Liver (tissue), 8 donors: ENCODE measurements at regions not wholly inside any gene's neighbourhood (a gene's known extent, or its start where the extent isn't known, plus 50 kb on each side); places are given as distances from the start of the nearest gene placed in this dataset.
A peak's percentile ranks its signal among the peaks of the same experiment; 100 is the strongest.

Source experiments
- DNase-seq: peaks from one replicate; pipeline ENCODE4 v3.0.0-alpha.2; 2017; ENCODE audit warnings: low spot score
- H3K27ac ChIP-seq, 2 donors: one replicate each; pipeline ENCODE4 v1.7.0; 2013; ENCODE audit warnings: inconsistent platforms in 2 of 2, low read length in 2 of 2, control low read depth in 1 of 2, low read depth in 1 of 2, mild to moderate bottlenecking in 1 of 2
- H3K27me3 ChIP-seq, 4 donors: one replicate each; pipeline versions ENCODE4 v1.6.1 to v1.7.0; 2013; ENCODE audit warnings: low read length in 3 of 4, inconsistent platforms in 1 of 4, mild to moderate bottlenecking in 1 of 4, moderate library complexity in 1 of 4; ENCODE audit not compliant: control insufficient read depth in 4 of 4, insufficient read depth in 4 of 4
- H3K36me3 ChIP-seq, 4 donors: one replicate each; pipeline versions ENCODE4 v1.6.1 to v1.7.0; 2013; ENCODE audit warnings: low read length in 3 of 4, mild to moderate bottlenecking in 3 of 4, low read depth in 1 of 4, moderate library complexity in 1 of 4; ENCODE audit not compliant: control insufficient read depth in 4 of 4, insufficient read depth in 3 of 4
- H3K4me1 ChIP-seq, 4 donors: one replicate each; pipeline versions ENCODE4 v1.6.1 to v1.7.0; 2013; ENCODE audit warnings: low read length in 3 of 4, mild to moderate bottlenecking in 3 of 4, moderate library complexity in 1 of 4; ENCODE audit not compliant: control insufficient read depth in 4 of 4, insufficient read depth in 4 of 4
- H3K4me3 ChIP-seq, 3 donors: one replicate each; pipeline versions ENCODE4 v1.6.1 to v1.7.0; 2013; ENCODE audit warnings: low read length in 3 of 3, control low read depth in 1 of 3, low read depth in 1 of 3, mild to moderate bottlenecking in 1 of 3
- H3K9ac ChIP-seq, 2 donors: one replicate each; pipeline ENCODE4 v1.7.0; 2013; ENCODE audit warnings: low read length in 2 of 2, mild to moderate bottlenecking in 2 of 2, moderate library complexity in 2 of 2, control low read depth in 1 of 2, low read depth in 1 of 2
- H3K9me3 ChIP-seq, 4 donors: one replicate each; pipeline versions ENCODE4 v1.6.1 to v1.7.0; 2013; ENCODE audit warnings: low read length in 3 of 4; ENCODE audit not compliant: control insufficient read depth in 4 of 4
- ATF3 ChIP-seq: IDR thresholded peaks from 2 replicates; pipeline ENCODE4 v1.6.1; 2016; ENCODE audit warnings: antibody characterized with exemption
- CTCF ChIP-seq: fragments of 150-350 bp; IDR thresholded peaks from 2 replicates; pipeline ENCODE4 v1.5.1; 2017; ENCODE audit warnings: improper control_type of control experiment, low read depth, low read length; ENCODE audit not compliant: missing input control
- EGR1 ChIP-seq, 2 donors: IDR thresholded peaks; 2 replicates each; pipeline ENCODE4 v1.6.1; 2016 to 2018; ENCODE audit warnings: antibody characterized with exemption in 2 of 2, low read depth in 2 of 2
- FOXA1 ChIP-seq: IDR thresholded peaks from 2 replicates; pipeline ENCODE4 v1.6.1; 2016; ENCODE audit warnings: antibody characterized with exemption
- FOXA2 ChIP-seq: IDR thresholded peaks from 2 replicates; pipeline ENCODE4 v1.6.1; 2016; ENCODE audit warnings: antibody characterized with exemption
- GABPA ChIP-seq, 2 donors: IDR thresholded peaks in 1 of 2; conservative IDR thresholded peaks in 1 of 2; 2 replicates each; pipeline ENCODE4 v1.6.1; 2016; ENCODE audit warnings: antibody characterized with exemption in 2 of 2, mild to moderate bottlenecking in 1 of 2, moderate library complexity in 1 of 2
- HNF4A ChIP-seq, 2 donors: conservative IDR thresholded peaks; 2 replicates each; pipeline ENCODE4 v1.6.1; 2016; ENCODE audit warnings: antibody characterized with exemption in 2 of 2, mild to moderate bottlenecking in 2 of 2
- HNF4G ChIP-seq: IDR thresholded peaks from 2 replicates; pipeline ENCODE4 v1.6.1; 2016; ENCODE audit warnings: antibody characterized with exemption
- JUND ChIP-seq, 2 donors: IDR thresholded peaks; 2 replicates each; pipeline ENCODE4 v1.6.1; 2016; ENCODE audit warnings: antibody characterized with exemption in 2 of 2
- NR2F2 ChIP-seq: IDR thresholded peaks from 2 replicates; pipeline ENCODE4 v1.6.1; 2016; ENCODE audit warnings: antibody characterized with exemption
- RAD21 ChIP-seq, 2 donors: IDR thresholded peaks; 2 replicates each; pipeline ENCODE4 v1.6.1; 2016; ENCODE audit warnings: antibody characterized with exemption in 2 of 2, mild to moderate bottlenecking in 2 of 2
- RXRA ChIP-seq, 2 donors: IDR thresholded peaks; 2 replicates each; pipeline ENCODE4 v1.6.1; 2017 to 2018; ENCODE audit warnings: antibody characterized with exemption in 2 of 2, mild to moderate bottlenecking in 1 of 2
- SP1 ChIP-seq: IDR thresholded peaks from 2 replicates; pipeline ENCODE4 v1.6.1; 2018; ENCODE audit warnings: antibody characterized with exemption, mild to moderate bottlenecking
- TAF1 ChIP-seq: conservative IDR thresholded peaks from 2 replicates; pipeline ENCODE4 v1.6.1; 2016; ENCODE audit warnings: antibody characterized with exemption, mild to moderate bottlenecking
- YY1 ChIP-seq: IDR thresholded peaks from 2 replicates; pipeline ENCODE4 v1.6.1; 2016; ENCODE audit warnings: antibody characterized with exemption, mild to moderate bottlenecking
- WGBS: extraction: QIAGEN DNeasy Blood & Tissue Kit; methylation state at CpG from one replicate; pipeline ENCODE4 v1.1.7; 2013; 5-methylcytosine and 5-hydroxymethylcytosine counted together
- TF ChIP-seq, protein P1 (sequence below): IDR thresholded peaks from 2 replicates; pipeline ENCODE4 v1.6.1; 2016; ENCODE audit warnings: antibody characterized with exemption, mild to moderate bottlenecking
- TF ChIP-seq, protein P2 (sequence below): IDR thresholded peaks from 2 replicates; pipeline ENCODE4 v1.6.1; 2016; ENCODE audit warnings: antibody characterized with exemption
- TF ChIP-seq, protein P3 (sequence below): IDR thresholded peaks from 2 replicates; pipeline ENCODE4 v1.6.1; 2016; ENCODE audit warnings: antibody characterized with exemption
- donor health status: healthy.
- donor health status: healthy.
- donor health status: healthy.
- donor health status: healthy.
- donor health status: healthy.

DNA sequence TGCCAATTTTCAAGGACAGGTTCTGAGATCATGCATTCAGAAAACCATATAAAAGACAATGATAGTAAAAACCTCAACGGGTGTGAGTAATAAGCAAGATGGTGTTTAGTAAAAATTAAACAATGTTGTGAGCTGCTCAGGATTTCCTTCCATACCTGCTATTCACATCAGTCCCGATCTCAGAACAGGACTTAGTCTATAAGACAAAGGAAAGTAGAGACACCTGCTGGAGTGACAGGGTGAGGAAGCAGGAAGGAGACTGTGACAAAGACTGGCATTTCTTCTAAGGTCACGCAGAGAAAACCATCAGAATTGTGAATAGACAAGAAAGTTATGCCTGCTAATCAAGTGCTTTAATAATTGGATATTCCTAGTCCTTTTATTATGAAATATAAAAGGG lies 648.0 kb downstream of the DACH1 start:
- 52% methylated on average over 3 of the region's 3 CpGs for WGBS
- Histone ChIP-seq H3K4me3 (no peak overlapping the region), H3K4me1 (no peaks in the 10 kb centered on the region), H3K36me3 (no peaks in the 10 kb centered on the region), H3K9me3 (no peaks in the 10 kb centered on the region), H3K9ac (no peak overlapping the region), H3K27me3 (peaks cover 0 to 9% (median 0%) of the 10 kb centered on the region in 4 donors), H3K27ac (no peak overlapping the region)
- no peak for DNase-seq
- TF ChIP-seq NR2F2 (no peak), RAD21 (IDR thresholded peaks at IDR 0.05) (peak; percentile 39 to 43), EGR1 (IDR thresholded peaks at IDR 0.05; ENCODE audit: low read depth in 2 of 2) (no peak)

DNA sequence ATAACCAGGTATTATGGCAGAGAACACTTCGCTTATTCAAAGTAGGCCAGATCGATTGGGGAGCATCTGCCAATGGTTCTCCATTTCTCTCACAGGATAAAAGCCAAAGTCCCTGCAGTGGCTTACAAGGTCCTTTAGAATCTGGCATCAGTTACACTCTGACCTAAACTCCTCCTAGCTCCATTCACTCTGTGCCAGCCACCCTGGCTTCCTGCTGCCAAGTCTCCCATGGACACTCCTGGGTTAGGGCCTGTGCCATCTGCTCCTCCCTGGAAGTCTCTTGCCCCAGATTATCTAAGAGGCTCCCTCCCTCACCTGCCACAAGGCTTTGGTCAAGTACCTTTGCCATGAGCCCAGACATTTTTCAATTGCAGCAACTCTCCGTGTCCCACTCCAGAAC lies 649.2 kb downstream of the DACH1 start:
- no peaks in the 10 kb centered on the region for H3K9me3 ChIP-seq
- no peaks in the 10 kb centered on the region for H3K36me3 ChIP-seq
- TF ChIP-seq FOXA2 (no peak), YY1 (no peak), RAD21 (IDR thresholded peaks at IDR 0.05) (no peak), FOXA1 (no peak), JUND (IDR thresholded peaks at IDR 0.05) (no peak), SP1 (no peak), NR2F2 (no peak), ATF3 (no peak), CTCF (no peak), EGR1 (IDR thresholded peaks at IDR 0.05; ENCODE audit: low read depth in 2 of 2) (no peak), TAF1 (no peak), HNF4A (conservative IDR thresholded peaks at IDR 0.05) (no peak), RXRA (IDR thresholded peaks at IDR 0.05) (no peak), HNF4G (no peak), GABPA (IDR thresholded peaks at IDR 0.05 in 1 of 2, conservative IDR thresholded peaks at IDR 0.05 in 1 of 2) (no peak)
- TF ChIP-seq, protein P1, sequence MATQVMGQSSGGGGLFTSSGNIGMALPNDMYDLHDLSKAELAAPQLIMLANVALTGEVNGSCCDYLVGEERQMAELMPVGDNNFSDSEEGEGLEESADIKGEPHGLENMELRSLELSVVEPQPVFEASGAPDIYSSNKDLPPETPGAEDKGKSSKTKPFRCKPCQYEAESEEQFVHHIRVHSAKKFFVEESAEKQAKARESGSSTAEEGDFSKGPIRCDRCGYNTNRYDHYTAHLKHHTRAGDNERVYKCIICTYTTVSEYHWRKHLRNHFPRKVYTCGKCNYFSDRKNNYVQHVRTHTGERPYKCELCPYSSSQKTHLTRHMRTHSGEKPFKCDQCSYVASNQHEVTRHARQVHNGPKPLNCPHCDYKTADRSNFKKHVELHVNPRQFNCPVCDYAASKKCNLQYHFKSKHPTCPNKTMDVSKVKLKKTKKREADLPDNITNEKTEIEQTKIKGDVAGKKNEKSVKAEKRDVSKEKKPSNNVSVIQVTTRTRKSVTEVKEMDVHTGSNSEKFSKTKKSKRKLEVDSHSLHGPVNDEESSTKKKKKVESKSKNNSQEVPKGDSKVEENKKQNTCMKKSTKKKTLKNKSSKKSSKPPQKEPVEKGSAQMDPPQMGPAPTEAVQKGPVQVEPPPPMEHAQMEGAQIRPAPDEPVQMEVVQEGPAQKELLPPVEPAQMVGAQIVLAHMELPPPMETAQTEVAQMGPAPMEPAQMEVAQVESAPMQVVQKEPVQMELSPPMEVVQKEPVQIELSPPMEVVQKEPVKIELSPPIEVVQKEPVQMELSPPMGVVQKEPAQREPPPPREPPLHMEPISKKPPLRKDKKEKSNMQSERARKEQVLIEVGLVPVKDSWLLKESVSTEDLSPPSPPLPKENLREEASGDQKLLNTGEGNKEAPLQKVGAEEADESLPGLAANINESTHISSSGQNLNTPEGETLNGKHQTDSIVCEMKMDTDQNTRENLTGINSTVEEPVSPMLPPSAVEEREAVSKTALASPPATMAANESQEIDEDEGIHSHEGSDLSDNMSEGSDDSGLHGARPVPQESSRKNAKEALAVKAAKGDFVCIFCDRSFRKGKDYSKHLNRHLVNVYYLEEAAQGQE: no peak
- TF ChIP-seq, protein P2, sequence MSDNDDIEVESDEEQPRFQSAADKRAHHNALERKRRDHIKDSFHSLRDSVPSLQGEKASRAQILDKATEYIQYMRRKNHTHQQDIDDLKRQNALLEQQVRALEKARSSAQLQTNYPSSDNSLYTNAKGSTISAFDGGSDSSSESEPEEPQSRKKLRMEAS: no peak
- TF ChIP-seq, protein P3, sequence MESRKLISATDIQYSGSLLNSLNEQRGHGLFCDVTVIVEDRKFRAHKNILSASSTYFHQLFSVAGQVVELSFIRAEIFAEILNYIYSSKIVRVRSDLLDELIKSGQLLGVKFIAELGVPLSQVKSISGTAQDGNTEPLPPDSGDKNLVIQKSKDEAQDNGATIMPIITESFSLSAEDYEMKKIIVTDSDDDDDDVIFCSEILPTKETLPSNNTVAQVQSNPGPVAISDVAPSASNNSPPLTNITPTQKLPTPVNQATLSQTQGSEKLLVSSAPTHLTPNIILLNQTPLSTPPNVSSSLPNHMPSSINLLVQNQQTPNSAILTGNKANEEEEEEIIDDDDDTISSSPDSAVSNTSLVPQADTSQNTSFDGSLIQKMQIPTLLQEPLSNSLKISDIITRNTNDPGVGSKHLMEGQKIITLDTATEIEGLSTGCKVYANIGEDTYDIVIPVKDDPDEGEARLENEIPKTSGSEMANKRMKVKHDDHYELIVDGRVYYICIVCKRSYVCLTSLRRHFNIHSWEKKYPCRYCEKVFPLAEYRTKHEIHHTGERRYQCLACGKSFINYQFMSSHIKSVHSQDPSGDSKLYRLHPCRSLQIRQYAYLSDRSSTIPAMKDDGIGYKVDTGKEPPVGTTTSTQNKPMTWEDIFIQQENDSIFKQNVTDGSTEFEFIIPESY: no peak
- H3K9ac ChIP-seq: no peak overlapping the region
- no peak for DNase-seq
- no peaks in the 10 kb centered on the region for H3K4me1 ChIP-seq
- H3K27me3 ChIP-seq: peaks cover 0 to 9% (median 0%) of the 10 kb centered on the region in 4 donors
- WGBS: 88% methylated on average over 3 of the region's 3 CpGs
- no peak overlapping the region for H3K4me3 ChIP-seq
- H3K27ac ChIP-seq: no peak overlapping the region
